ENCODE measurements at regions not wholly inside any gene's neighbourhood (a gene's known extent, or its start where the extent isn't known, plus 50 kb on each side); places are given as distances from the start of the nearest gene placed in this dataset.

GRCh38 chr1:82483146-82483545 lies 682.4 kb downstream of the ADGRL2 start:
- TF ChIP-seq, protein P1, sequence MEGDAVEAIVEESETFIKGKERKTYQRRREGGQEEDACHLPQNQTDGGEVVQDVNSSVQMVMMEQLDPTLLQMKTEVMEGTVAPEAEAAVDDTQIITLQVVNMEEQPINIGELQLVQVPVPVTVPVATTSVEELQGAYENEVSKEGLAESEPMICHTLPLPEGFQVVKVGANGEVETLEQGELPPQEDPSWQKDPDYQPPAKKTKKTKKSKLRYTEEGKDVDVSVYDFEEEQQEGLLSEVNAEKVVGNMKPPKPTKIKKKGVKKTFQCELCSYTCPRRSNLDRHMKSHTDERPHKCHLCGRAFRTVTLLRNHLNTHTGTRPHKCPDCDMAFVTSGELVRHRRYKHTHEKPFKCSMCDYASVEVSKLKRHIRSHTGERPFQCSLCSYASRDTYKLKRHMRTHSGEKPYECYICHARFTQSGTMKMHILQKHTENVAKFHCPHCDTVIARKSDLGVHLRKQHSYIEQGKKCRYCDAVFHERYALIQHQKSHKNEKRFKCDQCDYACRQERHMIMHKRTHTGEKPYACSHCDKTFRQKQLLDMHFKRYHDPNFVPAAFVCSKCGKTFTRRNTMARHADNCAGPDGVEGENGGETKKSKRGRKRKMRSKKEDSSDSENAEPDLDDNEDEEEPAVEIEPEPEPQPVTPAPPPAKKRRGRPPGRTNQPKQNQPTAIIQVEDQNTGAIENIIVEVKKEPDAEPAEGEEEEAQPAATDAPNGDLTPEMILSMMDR (IDR thresholded peaks at IDR 0.05) = no peak
- no peak for TF ChIP-seq POLR2A (IDR thresholded peaks at IDR 0.05)

All from right lobe of liver (tissue), 4 donors.